ENCODE measurements at regions not wholly inside any gene's neighbourhood (a gene's known extent, or its start where the extent isn't known, plus 50 kb on each side); places are given as distances from the start of the nearest gene placed in this dataset.

DNA sequence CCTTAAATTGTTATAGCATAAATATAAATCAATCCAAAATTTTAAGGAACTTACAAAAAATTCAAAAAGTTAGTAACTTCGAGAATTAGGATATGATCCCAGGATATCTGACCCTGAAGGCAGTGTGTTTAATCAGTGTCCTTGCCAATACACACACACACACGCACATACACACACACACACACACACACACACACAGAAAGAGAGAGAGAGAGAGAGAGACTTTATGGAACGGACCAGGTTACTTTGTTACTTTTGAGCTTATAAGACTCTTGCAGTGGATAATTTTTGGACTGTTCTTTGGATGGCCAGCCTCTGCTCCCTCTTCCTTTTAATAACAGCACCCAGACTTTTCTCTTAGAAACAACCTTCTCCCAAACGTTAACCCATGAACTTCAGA is 322.9 kb downstream of the NFIB start:
- no peak for DNase-seq (ENCODE audit: low read depth in 2 of 3, low spot score in 2 of 3)

DNA sequence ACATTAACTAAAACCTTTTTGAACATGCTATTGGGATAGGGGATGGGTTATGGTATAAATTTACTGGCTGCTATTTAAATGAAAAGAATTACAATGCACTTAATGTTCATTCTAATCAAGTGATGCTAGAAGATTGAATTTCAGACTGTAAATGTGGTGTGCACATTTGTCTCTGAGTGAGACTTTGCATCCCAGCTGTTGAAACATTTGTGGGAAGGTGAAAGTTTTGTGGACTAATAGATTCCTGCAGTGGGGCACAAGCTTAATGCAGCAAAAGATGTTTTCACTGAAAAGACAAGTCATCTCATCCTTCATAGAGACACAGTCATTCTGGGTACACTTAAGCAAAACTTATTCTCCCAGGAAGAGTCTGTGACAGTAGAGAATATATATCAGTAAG is 323.6 kb downstream of the NFIB start:
- no peak for DNase-seq (ENCODE audit: low read depth in 2 of 3, low spot score in 2 of 3)

DNA sequence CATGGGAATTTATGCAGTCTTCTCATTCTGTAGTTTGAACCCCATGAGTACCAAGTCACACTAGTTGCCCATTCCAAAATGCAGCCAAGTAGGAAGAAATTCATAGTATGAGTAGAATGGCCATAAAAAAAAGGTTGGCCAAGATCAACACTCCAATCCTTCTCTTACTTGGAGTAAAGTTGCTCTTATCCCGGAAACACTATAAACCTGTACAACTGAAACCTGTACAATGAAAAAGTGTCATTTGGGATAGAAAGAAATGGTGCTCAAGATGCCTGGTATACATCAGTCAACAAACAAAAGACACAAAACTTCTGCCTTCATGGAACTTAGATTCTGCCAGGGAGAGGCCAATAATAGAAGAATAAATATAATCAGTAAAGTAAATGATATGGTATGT is 325.0 kb downstream of the NFIB start:
- no peak for DNase-seq (ENCODE audit: low read depth in 2 of 3, low spot score in 2 of 3)

DNA sequence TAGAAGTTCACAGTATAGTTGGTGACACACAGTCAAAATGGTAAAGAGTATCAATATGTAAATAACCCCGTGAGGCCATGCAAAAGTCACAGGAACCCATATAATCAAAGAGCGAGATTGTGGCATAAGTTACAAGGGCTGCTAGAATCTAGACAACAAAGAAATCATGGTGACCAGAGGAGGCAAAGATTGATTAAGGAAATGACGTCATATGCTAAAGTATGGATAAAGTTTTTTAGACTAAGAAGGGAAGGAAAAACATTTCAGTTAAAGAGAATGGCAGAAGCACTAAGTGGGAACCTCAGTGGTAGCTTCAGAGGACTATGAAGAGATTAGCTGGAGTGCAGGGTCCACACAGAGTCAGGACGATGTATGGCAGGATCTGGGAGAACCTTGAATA is 330.3 kb downstream of the NFIB start:
- no peak for DNase-seq (ENCODE audit: low read depth in 2 of 3, low spot score in 2 of 3)

DNA sequence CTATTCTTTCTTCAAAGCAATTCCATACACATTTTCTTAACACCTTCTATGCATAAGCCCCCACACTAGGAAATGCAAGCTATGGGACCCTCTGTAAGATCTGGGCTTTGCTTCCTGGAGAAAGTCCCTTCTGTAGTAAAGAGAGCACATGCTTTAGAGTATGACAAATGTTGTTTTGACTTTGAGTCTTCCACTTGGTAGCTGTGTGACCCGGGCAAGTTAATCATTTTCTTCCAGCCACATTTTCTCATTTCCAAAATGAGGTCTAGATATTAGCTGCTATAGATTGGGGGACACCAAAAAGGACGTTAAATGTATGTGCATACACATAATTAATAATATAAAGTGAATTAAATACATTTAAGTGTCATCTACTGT is 334.0 kb downstream of the NFIB start:
- DNase-seq (ENCODE audit: low read depth in 2 of 3, low spot score in 2 of 3) = no peak

DNA sequence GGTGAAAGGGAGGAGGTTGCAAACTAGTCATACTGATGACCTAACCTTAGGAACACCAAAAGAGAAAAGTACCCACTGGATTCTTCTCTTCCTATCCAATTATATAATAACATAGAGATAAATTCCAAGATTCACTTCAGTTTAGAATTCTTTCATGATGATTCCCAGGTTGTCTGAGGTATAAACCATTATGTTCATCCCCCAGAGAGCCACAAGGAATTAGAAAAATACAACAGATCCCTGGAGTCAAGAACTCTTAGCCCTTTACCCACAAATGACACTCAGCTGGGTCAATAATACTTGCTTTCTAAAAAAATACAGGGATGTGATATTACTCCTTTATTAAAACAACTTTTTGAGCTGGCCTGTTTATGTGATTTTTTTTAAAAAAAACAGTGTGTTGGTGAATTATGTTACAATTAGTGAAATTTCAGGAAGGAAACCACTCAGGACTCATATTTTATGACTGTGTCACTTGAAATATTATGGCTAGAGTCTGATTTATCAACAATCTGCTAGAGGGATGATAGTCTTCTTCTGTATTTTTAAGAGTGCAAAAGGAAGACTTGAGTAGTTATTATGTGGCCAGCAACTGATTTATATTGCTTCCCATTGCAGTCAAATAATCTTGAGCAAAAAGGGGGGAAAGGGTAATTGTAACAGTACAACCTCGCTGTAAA is 338.2 kb downstream of the NFIB start:
- no peak for DNase-seq (ENCODE audit: low read depth in 2 of 3, low spot score in 2 of 3)

DNA sequence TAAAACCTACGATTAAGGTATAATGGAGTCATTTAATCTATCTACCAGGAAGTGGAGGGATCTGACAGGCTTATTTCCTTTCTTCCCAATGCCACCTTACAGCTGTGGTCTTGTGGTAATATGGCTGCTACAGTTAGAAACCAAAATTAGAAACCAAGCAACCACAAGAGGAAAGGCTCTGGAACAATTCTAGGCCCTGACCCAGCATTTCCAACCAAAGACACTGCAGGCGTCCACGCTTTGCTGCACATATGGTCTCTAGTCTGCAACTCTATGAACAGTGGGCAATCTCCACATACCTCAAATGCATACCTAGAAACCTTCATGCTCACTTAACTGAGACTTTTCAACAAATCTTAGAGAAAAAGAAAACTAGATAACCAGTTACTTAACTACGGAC is 339.1 kb downstream of the NFIB start:
- DNase-seq (ENCODE audit: low read depth in 2 of 3, low spot score in 2 of 3) = no peak

DNA sequence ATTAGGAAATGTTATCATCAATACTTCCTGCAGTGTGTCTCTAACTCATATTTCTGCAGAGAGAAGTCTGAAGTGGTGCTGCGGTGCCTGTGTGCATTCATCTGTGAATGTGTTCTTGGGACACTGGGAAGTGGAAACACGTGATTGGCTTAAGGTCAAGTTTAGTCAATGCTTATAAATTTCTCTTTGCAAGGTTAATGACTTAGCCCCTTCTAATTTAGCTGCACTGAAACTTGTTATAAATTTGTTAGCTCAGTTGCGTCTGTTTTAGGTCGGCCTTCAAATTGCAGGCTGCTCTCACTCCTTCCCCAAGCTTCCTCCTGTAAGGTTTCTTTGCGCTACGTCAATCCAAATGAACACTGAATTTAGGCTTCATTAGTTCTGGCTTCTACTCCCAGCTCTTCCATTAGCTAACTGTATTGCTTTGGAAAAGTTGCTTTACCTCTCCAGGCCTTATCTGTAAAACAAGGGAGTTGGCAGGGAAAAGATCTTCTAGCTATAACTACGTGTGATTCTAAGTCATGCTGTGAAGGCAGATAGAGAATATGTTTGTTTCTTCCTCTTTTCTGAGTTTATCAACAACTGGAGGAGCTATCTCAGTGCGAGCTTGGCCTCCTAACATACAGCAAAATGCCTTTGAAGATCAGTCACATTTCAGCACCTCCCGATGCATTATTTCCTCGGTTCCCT is 341.8 kb downstream of the NFIB start:
- no peak for DNase-seq (ENCODE audit: low read depth in 2 of 3, low spot score in 2 of 3)

DNA sequence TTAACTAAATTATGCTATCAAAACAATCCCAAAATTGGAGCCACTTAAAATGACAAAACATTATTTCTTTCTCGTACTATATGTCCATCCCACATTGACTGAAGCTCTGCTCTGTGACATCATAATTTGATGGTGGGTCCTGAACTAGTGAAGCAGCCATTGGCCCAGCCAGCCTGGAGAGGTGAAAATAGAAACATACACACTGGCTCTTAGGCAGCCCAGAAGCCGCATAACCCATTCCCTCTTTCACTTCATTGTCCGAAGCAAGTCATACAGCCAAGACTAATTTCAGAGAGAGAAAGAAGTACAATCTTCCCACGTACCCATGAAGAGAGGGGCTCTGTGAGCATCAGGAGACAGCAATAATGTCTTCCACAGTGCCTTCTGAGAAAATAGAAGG is 342.5 kb downstream of the NFIB start:
- no peak for DNase-seq (ENCODE audit: low read depth in 2 of 3, low spot score in 2 of 3)

DNA sequence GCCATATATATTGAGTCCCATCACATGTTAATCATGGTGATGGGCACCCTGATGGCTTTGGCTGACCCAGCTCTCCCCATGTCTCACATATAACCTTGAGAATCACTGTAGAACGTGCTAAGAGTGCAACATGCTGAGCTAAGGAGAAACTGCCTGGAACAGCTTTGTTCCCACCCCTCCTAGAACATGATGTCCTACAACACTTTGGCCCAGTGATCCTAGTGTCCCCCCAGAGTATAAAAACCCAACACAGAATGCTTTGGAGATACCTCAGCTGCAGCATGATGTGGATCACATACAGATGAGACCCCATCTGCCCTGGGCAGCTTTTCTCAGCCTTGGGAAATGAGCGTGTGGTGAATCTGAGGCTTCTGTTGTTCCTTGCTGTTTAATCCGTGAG is 343.5 kb downstream of the NFIB start:
- DNase-seq (ENCODE audit: low read depth in 2 of 3, low spot score in 2 of 3) = no peak

DNA sequence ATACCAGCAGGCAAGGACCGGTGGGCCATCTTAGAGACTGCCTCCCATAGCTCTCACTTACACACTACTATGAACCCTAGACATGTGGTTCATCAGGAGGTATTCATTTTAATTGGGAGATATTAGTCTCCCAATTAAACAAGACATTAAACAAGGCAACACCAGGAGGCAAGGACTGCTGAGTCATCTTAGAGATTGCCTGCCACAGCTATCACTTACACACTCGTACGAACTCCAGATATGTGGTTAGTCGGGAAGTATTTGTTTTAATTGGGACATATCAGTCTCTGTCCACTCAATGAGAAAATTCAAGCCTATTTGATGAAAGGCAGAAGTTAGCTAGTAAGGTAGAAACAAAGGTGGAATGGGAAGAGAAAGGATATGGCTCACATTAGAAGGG is 343.9 kb downstream of the NFIB start:
- DNase-seq (ENCODE audit: low read depth in 2 of 3, low spot score in 2 of 3) = no peak

DNA sequence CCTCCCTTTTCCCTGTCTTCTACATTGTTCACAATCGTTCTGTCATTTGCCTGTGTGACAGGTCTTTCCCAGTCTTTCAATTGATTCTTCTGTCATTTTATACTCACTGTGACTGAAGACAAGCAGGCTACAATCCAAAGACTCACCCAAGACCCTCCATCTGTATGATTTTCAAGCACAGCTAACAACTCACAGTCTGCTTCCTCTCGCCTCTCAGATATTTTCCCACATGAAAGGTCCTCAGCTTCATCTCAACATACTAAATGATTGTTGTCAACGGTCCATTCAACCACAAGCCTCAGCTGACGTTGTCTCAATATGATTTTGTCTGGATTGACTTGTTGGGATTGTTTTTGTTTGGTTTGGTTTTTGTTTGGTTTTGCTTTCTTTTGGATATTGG is 346.5 kb downstream of the NFIB start:
- DNase-seq (ENCODE audit: low read depth in 2 of 3, low spot score in 2 of 3) = peak in 1 of 3 donors; percentile 28

DNA sequence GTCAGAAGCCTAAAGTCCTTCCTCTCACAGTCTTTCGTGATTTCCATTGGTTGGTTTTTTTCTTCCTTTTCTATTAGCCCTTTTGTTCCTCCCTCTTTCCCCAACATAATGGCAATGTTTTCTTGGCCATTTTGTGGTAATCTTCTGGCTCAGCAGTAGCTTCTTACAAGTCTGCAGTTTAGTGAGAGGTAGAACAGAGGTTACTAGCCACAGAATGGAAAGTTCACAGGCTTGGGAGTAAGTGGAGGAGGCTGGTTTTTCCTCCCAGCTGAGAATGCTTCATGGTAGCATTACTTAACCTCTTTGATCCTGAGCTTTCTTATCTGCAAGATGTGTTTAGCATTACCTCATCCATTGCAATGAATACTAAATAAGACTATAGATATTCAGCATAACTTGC is 346.9 kb downstream of the NFIB start:
- no peak for DNase-seq (ENCODE audit: low read depth in 2 of 3, low spot score in 2 of 3)

DNA sequence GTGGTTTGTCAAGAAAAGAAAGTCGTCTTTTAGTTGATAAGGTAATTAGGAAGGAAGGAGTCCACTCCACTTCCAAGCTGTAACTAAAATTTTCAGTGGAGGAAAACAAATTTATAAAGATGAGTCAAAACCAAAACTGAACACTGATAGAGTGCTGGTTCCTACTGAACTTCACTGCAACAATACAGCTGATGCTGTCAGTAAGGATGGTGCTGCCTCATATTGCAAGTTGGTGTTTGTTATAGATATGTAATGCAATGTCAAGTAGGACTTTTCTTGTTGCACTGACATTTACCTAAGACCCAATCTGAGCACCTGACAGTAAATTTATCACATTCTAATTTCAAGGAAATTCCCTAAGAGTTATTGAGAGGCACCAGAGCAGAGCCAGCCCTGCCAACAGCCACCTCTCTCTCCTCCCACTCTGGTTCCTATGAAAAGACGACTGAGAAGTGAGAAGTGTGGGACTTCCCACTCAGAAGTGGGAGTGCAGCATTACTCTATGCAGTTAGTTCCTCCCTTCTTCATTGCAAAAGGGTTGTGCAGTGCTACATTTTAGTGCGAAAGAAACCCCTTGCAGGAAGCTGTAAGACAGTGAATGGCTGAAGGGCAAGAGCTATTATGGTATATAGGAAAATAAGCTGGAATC is 350.8 kb downstream of the NFIB start:
- no peak for DNase-seq (ENCODE audit: low read depth in 2 of 3, low spot score in 2 of 3)

DNA sequence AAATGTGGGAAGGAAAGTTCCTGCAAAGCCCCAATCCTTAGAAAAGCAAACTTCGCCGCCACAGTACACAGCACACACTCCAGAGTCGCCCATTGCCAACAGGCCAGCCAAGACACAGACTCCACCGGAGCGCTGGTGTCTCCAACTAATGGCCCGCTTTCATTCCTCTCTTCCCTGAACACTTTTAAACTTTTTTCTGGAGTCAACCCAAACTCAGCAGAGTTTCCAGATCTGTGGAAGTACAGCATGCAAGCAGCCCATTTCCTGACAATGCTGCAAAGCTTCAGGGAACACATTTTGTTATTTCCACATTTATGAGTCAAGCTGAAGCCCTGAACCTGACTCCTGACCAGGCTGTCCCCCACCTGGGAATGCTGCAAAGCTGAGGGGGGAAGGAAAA is 351.9 kb downstream of the NFIB start:
- DNase-seq (ENCODE audit: low read depth in 2 of 3, low spot score in 2 of 3) = no peak

DNA sequence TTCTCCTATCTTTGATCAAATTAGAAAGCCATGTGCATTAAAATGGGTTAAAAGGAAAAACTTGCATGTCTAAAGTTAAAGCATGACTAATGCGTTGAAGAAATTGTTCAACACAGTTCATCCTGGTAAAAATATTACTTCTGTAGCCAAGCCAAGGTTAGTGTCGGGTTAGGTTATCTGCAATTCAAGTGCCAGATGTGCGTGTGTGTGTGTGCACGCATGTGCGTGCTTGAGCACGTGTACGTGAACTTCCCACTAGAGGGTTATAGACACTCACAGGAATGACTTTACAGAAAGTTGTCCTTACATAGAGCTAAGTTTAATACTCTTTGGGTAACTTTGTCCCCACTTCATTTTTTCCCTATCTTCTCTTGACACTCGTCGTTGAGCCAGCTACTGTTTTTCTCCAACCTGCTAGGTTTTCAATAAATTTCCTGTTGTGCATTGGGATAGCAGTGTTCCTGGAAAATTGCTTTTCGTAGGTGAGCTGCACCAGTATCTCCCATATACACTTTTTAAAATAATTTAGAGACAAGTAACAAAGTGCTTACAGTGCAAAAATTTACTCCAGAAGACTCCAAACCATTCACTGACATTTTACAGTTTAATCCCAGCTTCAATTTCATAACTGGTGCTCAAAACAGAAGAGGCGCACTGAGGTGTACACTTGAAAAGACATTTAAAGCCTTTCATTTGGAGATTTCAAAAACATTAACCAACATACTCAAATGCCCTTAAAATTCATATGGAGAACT is 353.8 kb downstream of the NFIB start:
- DNase-seq (ENCODE audit: low read depth in 2 of 3, low spot score in 2 of 3) = no peak

DNA sequence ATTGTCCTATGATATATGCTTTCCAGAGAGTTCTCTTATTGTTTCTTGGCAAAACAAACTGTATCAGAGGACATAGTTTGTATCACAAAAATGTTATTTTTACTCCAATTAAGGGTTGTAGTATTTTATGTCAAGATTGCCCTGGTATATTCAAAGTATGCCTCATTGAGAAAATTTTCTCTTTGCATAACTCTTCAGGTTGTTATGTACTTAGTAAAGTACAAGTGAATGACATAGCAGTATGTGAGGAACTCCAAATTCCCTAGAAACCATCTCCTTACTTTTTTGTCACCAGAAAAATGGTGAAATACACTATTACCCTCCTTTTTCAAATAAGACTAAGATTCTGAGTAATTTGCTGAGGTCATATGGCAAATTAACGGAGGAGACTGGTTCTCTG is 355.3 kb downstream of the NFIB start:
- no peak for DNase-seq (ENCODE audit: low read depth in 2 of 3, low spot score in 2 of 3)

DNA sequence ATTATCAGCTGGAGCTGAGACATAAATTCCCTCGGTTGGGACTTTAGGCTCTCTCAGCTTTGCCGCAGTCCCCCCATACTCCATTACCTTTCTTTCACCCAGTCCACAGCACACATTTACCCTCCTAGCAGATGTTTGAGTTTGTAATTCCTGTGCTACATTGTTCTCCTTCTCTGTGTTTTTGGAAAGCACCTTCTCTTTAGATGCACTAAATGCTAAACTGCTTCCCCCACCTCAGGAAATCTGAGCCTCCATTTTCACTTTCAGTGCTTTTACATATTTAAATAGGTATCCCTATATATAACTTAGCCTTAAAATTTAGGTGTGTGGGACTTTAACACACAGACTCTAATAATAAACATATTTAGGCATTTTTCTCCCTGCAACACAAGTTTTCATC is 356.9 kb downstream of the NFIB start:
- DNase-seq (ENCODE audit: low read depth in 2 of 3, low spot score in 2 of 3) = no peak

DNA sequence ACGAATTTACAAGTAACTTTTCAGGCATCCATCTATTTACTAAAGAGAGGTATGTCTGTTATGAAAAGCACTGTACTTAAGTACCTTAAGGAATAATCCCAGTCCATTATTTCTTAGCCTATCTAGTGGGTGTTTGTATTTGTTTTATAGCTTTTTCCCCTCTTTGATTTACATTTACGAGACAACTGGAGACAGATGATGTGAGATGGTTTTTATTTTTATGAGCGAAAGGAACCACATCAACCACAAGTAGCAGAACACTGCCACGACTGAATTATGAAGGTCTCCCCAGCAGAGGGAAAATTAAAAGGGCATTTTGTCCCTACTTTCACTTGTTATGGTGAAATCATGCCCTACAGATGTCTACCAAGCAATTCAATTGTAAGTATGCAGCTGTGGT is 357.8 kb downstream of the NFIB start:
- DNase-seq (ENCODE audit: low read depth in 2 of 3, low spot score in 2 of 3) = peak in 1 of 3 donors; percentile 4

DNA sequence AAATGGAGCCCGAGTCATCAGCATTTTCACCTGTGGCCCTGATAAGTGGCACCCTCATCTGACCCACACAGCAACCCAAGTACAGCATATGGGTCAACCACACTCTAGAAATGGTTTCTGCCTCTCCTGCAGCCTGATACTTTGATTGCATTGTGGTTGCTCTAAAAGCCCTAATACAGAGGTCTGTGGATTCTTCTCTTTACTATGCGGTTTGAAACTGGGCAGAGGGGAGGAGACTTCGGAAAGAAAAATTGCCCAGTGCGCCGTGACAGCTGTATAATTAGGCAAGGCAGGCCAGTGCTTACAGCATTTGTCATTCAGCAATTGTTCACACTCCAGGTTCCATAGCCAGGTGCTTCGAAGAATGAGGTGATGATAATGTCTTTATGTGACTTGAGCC is 361.0 kb downstream of the NFIB start:
- DNase-seq (ENCODE audit: low read depth in 2 of 3, low spot score in 2 of 3) = no peak

DNA sequence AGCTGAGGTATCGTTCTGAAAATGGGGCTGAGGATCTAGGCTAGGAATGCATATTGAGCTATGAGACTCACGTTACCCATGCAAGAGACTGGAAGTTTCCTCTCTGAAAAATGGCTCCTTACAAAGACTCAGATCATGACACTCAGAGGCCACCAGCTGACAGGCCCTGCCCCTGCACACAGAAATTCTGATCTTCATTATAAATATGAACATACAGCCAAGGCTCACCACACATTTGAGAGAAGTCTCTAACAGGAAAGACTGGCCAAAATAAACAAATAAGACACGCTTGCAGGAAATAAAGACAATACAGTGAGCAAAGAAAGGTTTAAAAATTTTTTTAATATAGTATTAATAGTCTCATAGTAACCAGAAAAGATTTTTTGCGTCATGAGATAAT is 365.9 kb downstream of the NFIB start:
- no peak for DNase-seq (ENCODE audit: low read depth in 2 of 3, low spot score in 2 of 3)

DNA sequence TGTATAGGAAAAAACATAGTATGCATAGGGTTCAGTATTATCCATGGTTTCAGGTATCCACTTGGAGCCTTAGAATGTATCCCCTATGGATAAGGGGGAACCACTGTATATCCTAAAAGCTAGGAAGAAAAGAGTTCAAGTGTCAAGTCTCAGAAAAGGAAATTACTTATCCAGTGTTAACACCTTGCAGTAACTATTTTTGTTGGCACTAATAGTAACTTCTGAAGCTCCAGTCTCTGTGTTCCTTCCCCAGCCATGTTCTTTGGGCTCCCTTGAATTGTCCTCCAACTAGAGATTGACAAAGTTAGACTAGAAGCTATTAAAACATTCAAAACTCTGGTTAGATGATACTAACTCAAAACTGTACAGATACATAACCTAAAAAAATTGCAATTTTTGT is 370.8 kb downstream of the NFIB start:
- DNase-seq (ENCODE audit: low read depth in 2 of 3, low spot score in 2 of 3) = no peak

All from hematopoietic multipotent progenitor cell (in vitro differentiated cells).